HG02870 (cell line): ENCODE measurements at regions not wholly inside any gene's neighbourhood (a gene's known extent, or its start where the extent isn't known, plus 50 kb on each side); places are given as distances from the start of the nearest gene placed in this dataset.

Source experiments
- ATAC-seq: cut with Tn5 transposase; IDR thresholded peaks from one replicate; pipeline ENCODE4 v1.9.1; 2021; ENCODE audit warnings: mild to moderate bottlenecking, moderate library complexity; ENCODE audit not compliant: unreplicated experiment

GRCh38 chr1:108016451-108016920, 51.5 kb upstream of the VAV3 start:
- no peak for ATAC-seq
